Colon (tissue), 2 donors: ENCODE measurements at regions not wholly inside any gene's neighbourhood (a gene's known extent, or its start where the extent isn't known, plus 50 kb on each side); places are given as distances from the start of the nearest gene placed in this dataset.
"Not testable (repeated sequence)": the region's sequence is repeated elsewhere in the genome, so short reads cannot be mapped to it uniquely, and the experiment has no call there.

Experiments
- FAIRE-seq: peaks from 2 replicates; lab custom pipeline; 2012; peaks lifted over from hg19 to GRCh38; lab: Jason Lieb, UNC
- donor health status: control.
- donor health status: control.

GRCh38 chr15:91356083-91356482 is 256.0 kb downstream of the SV2B start:
- no peak for FAIRE-seq

- no peak for FAIRE-seq
Measured at GRCh38 chr15:91357011-91357410, 257.0 kb downstream of the SV2B start.

DNA sequence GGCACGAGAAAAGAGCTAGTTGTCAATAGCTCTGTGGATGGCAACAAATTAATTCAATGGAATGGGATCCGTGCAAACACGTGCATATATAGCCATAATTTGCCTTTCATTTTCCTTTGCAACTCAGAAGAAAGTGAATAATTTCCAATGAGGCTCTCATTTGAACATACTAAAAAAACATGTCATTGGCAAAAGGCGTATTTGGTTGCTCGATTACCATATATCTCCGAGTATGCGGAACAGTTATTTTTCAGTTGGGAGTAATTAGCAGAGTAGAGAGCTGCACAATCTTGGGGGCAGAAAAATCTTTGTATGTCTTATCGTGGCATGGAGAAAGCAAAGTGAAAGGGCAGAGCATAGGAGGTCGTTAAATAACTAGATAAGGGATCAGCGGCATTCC is 257.4 kb downstream of the SV2B start:
- no peak for FAIRE-seq

- no peak for FAIRE-seq
Measured at GRCh38 chr15:91358405-91358804, 258.3 kb downstream of the SV2B start.

DNA sequence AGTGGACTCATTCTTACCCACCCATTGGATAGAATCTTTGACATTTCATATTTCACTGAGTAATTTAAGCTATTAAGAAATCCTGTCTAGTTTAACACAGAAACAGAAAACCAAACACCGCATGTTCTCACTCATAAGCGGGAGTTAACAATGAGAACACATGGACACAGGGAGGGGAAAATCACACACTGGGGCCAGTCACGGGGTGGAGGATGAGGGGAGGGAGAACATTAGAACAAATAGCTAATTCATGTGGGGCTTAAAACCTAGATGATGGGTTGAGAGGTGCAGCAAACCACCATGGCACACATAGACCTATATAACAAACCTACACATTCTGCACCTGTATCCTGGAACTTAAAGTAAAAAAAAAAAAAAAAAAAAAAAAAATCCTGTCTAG is 261.6 kb downstream of the SV2B start:
- FAIRE-seq: not testable (repeated sequence)

GRCh38 chr15:91366111-91366510 is 266.1 kb downstream of the SV2B start:
- no peak for FAIRE-seq

GRCh38 chr15:91368611-91369010 is 268.6 kb downstream of the SV2B start:
- no peak for FAIRE-seq

DNA sequence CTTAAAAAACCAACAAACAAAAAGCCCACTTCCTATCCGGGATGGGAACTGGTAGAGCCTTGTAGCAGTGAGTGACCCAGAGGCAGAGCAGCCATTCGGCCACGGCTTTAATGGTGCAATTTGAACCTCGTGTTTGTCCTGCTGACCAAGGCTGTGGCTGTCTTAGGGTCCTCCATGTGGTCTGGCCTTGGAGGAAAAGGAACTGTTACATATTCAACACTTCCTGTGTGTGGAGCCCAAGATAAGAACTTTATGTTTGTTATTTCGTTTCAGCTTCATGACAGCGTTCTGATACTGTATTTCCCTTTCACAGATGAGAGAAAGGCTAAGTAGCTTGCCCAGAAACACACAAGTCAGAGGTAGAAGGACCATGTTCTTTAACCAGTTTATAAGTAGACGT is 269.8 kb downstream of the SV2B start:
- FAIRE-seq: no peak

- not testable (repeated sequence) for FAIRE-seq
Measured at GRCh38 chr15:91371345-91371744, 271.3 kb downstream of the SV2B start.

DNA sequence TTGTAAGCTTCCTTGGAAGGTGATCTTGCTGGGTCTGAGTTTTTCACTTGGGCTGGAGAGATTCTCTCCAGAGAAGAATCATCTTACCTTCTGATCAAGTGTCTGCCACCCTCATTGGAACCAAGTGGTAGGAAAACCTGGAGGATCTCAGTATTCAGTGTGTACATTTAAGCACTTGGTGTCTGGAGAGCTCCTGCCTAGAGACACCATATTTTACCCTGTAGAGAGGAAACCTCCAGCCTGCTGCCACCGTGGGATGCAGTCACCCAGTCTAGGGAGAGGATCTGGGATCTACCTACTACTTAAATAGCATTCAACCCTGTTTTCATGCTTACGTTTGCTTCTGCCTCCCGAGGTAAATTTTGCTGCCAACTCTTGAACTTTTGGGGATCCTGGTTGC is 274.3 kb downstream of the SV2B start:
- FAIRE-seq: no peak

- no peak for FAIRE-seq
Measured at GRCh38 chr15:91376038-91376437, 276.0 kb downstream of the SV2B start.

DNA sequence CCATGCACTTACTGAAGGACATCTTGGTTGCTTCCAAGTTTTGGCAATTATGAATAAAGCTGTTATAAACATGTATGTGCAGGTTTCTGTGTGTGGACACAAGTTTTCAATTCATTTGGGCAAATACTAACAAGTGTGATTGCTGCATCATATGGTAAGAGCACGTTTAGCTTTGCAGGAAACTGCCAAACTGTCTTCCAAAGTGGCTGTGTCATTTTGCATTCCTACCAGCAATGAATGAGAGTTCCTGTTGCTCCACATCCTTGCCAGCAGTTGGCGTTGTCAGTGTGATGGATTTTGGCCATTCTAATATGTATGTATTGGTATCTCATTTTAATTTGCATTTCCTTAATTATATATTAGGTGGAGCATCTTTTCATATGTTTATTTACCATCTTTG is 280.1 kb downstream of the SV2B start:
- no peak for FAIRE-seq

- no peak for FAIRE-seq
Measured at GRCh38 chr15:91383532-91383931, 283.5 kb downstream of the SV2B start.

DNA sequence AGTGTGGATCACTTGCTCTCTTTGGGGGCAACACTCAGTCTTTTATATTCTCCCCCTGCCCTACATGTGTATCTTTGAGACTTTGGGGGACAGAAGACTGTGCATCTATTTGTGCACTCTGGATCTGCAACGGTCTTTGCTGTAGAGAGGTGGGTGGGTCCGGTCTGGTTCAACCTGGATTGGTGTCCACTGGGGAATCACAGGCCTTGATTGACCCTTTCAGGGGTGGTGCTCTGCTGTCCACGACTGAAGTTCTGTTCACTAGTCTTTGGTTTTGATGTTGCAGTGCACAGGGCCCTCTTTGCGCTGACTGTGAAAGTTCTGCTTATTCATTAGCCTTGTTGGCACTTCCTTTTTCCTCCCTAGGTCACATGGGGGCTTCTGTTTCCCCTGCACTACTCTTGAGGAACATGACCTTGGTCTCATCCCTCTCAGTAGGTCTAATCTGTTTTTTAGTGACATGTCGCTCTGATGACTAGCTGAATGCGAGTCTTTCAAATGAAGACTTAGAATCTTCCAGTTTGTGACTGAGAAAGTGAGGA is 284.2 kb downstream of the SV2B start:
- FAIRE-seq: no peak

GRCh38 chr15:91385311-91385710 is 285.3 kb downstream of the SV2B start:
- FAIRE-seq: no peak

DNA sequence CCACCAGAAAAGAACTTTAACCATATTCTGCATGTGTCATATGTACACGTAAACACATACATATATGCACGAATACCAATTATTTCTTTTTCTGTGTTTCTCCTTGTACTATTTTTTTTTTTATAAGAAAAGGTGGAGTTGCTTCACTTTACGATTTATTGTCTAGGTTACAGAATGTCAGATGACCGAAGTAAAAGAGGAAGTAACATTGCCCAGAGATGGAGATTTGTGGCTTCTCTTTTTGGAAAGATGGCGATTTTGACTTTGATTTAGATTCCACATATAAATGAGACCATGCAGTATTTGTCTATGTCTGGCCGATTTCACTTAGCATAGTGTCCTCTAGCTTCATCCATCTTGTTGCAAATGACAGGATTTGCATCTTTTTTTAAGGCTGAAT is 293.1 kb downstream of the SV2B start:
- no peak for FAIRE-seq

- FAIRE-seq: no peak
Measured at GRCh38 chr15:91400481-91400880, 300.4 kb downstream of the SV2B start.

DNA sequence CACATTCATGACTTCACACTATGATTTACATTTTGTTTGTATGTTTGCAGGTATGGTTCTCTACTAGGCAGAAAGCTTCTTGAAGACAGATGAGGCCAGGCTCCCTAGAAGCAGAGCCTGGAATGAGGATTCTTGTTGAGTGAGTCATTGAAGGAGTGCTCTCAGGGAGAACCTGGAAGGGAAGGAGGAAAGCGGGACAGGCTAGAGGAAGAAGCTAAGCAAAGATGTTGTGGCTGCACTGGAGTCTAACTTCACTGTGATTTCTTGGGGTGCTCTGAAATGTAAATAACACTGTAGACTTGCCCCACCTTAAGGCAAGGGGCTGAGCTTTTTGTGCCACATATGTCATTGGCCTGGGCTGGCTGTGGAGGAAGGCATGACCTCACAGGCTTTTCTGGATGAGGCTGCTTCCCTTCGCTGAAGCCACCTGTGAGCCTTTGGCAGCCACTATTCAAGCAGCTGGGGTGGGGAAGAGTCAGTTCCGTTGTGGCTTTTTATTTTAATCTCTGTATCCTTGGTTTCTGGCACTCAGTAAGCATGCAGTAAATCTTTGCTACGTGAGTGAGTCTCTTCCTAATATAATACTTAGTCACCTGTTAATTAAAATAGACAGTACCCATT is 307.3 kb downstream of the SV2B start:
- no peak for FAIRE-seq

- no peak for FAIRE-seq
Measured at GRCh38 chr15:91408476-91409076, 308.5 kb downstream of the SV2B start.

DNA sequence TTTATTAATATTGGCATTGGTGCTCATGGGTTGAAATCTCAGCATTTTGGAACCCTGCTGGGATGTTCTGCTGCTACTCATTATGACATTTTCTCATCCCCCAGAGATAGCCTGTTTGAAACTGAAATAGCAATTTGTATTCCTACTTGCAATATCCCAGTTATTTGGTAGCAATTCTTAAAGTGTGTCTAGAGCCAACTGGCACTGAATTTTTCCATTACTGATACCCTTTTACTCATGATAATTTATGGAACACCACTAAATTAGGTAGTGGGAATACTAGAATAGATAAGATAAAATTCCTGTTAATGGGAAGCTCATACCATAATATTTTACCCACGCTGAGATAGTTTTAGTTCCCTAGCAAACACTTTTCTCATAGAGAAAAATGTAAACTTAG is 309.3 kb downstream of the SV2B start:
- no peak for FAIRE-seq

GRCh38 chr15:91411586-91411985 is 311.5 kb downstream of the SV2B start:
- no peak for FAIRE-seq

DNA sequence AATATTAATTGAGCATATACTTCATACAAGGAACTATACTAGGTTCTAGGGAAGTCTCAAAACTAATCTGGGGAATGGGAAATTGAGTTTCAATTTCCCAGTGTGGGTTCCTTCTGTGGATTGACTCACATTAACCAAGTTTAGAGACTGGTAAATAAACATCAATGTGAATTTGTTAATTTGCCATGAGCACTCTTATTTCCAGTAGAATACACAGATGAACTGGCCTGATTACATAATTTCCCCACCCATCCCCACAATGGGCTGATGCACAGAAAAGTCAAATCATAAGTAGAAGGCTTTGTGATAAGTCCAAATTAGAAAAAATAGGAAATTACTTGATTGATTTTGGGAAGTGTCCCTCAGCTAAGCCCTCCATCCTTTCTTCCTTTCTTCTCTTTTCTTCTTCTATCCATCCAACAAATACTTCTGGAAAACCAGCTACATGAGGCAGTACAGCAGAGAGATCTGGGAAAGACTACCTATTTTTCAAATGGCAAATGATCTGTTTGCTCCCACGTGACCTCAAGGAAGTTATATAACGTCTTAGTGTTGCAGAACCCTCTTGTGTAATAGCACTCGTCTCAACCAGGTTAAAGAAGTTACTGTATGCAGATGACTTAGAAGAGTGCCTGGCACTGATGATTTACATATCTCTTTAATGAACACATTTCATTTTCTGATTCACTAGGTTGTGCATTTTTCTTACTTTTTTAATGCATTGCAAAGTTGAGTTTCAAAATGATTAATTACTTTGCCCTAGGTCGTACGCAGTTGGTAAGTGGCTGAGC is 312.3 kb downstream of the SV2B start:
- FAIRE-seq: no peak

DNA sequence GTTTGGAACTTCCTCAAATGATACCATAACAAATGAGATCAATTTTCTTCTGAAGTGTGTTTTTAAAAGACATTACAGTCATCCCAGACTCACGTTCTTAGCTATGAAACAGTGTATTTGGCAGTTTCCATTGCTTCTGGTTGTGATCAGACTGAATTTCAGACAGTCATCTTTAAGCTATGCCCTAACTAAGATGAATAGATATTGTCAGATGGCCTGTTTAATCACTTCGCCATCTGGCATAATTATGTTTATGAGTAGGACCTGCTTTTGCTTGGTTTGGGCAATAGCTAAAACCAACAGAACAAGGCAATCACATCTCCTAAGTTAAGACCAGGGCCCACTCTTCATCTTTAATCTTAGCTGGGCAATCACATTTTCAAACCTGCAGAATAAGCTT is 313.1 kb downstream of the SV2B start:
- FAIRE-seq: no peak
